Left ventricle myocardium superior (tissue), 1 donor: ENCODE measurements at regions not wholly inside any gene's neighbourhood (a gene's known extent, or its start where the extent isn't known, plus 50 kb on each side); places are given as distances from the start of the nearest gene placed in this dataset.

Source experiments
- ATAC-seq: fragments of 200-7000 bp; cut with Tn5 transposase; one replicate; pipeline ENCODE4 v1.9.1; 2020; ENCODE audit warnings: mild to moderate bottlenecking, moderate library complexity
- DNase-seq: peaks from one replicate; pipeline ENCODE4 v3.0.0-alpha.2; 2020
- intact Hi-C: fragments of 100-400 bp; cut with micrococcal nuclease; formaldehyde crosslinking; loops from one replicate; pipeline ENCODE4 v1.11.0; 2022
- donor health status: DM: no; HTN: yes; CAD: no; lungs with severe emphysema.

DNA sequence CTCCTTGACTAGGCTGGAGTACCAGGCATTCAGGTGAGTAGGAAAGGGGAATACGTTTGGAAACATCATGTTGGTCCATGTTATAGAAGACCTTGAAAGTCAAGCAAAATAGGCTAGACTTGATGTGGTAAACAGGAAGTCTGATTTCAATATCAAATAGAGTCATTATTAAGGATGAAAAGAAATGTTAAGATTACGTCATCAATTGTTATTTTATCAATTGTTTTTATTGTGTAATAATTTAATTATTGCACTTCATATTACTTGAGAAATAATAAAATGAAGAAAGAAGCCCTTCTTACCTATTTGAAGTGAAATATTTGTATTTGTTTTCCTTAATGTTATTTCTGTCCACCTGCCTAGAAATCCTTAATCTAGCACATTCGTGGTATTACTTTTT lies 361.0 kb upstream of the HAND2 start:
- DNase-seq (no peak), ATAC-seq (no peak)
- intact Hi-C loops, result no loop called here

DNA sequence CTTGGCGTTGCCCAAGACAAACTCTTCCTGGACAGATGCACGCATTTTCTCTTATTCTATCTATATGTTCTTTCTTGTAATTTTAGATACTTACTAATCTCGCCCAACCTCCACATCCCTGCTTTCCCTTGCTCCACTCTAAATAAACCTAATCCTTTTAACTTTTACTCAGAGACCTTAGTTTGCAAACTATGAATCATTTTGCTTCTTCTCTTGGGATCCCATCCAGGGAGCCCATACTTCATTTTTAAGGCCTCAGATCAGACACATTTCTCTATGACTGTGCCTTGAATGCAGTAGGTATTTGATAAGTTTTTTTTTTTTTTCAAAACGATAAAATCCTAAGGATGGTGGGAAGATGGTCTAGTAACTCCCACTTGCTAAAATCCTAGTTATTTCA lies 353.8 kb upstream of the HAND2 start:
- no peak for ATAC-seq
- no peak for DNase-seq
- intact Hi-C loops, result no loop called here

DNA sequence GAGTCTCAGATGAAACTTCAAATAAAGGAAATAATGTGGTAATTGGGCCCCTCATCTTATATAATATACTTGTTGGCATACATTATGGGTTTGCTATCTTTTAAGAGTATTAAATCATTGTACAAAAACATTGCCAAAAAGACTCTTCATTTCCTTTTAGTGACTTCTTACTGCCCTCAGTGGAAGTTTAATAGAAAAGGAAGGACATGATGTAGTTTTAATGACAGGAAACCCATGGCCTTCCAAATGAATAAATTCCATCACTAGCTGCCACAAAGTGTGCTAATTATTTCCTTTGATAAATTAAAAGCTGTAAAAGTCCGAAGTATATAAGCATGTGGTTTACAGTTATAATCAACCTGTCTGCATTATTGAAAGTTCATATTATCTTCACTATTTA lies 350.9 kb upstream of the HAND2 start:
- DNase-seq (no peak), ATAC-seq (no peak)
- intact Hi-C loops, result no loop called here

DNA sequence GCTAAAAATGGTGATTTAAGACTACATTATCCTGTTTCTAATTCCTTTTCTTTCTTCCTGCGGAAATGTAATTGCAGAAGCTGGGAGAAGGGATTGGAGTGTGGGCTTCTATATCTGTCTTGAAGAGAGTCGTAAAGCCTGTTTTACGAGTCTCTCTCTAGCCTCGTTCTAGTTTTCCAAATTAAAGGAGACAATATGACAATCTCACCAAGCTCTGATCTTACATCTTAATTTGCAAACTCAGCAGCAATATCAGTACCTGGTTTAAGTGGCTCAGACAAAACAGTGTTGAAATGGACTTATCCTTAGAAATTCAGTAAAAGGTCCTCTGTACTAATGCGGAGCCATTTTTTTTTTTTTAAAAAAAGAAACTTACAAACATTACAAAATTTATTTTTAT lies 349.5 kb upstream of the HAND2 start:
- ATAC-seq, result no peak
- intact Hi-C loops, result no loop called here
- no peak for DNase-seq

DNA sequence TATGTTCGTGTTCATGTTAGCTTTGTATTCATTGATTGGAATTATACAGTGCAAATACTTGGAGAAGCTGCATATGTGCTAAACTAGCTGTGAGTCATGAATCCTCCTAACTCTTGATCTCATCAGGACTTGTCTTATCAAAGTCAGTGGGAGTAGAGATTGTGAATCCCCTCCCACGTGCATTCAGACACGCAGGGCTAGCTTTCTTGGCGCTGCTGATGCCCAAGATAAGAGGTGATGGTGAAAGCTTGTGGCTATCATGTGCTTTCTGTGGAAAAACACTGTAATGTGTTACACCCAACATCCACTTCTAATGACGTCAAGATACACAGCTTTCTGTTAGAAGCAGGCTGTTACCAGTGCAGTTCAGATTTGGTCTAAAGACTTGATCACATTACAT lies 348.7 kb upstream of the HAND2 start:
- DNase-seq (peak; percentile 41), ATAC-seq (peak; percentile 89)
- intact Hi-C loops, result no loop called here

DNA sequence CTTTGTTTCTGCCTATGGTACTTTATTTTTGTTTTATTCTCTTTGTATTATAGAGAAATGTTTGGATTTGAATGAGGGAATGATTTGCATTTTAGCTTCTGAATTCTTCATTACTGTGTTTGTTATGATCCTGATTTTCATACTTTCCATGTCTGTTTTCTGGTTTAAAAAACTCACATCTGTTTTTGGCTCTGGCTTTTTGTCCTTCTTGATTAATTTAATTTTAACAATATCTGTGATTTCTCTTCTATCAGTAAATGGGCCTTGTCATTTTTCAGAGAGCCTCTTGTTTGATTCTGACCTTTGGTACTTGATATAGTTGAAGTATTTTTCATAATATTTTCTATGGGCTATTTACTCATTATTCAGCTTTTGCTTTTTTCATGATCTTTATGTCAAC lies 341.6 kb upstream of the HAND2 start:
- intact Hi-C loops, result no loop called here
- DNase-seq (no peak), ATAC-seq (no peak)

GRCh38 chr4:173866322-173867026 lies 336.4 kb upstream of the HAND2 start:
- DNase-seq (no peak), ATAC-seq (no peak)
- intact Hi-C loops, result no loop called here

GRCh38 chr4:173862754-173863153 lies 332.7 kb upstream of the HAND2 start:
- intact Hi-C loops, result no loop called here
- DNase-seq (no peak), ATAC-seq (no peak)

DNA sequence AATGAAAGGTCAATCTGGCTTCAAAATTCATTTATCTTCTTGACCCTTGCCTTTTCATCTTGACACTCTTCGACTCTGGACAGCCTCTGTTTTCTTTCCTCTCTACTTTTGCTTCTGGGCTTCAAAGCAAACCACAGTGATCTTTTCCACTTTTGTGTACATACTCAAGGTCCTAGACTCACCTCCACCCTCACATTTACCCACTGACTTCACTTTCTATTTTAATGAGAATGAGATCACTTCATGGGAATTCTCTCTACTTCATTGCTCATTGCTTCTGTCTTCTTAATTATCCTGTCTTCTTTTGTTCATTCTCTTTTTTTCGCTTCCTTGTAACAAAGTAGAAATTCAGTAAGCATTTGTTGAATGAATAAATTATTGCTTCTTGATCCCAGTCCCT lies 330.1 kb upstream of the HAND2 start:
- no peak for DNase-seq
- intact Hi-C loops, result no loop called here
- peak; percentile 66 for ATAC-seq

DNA sequence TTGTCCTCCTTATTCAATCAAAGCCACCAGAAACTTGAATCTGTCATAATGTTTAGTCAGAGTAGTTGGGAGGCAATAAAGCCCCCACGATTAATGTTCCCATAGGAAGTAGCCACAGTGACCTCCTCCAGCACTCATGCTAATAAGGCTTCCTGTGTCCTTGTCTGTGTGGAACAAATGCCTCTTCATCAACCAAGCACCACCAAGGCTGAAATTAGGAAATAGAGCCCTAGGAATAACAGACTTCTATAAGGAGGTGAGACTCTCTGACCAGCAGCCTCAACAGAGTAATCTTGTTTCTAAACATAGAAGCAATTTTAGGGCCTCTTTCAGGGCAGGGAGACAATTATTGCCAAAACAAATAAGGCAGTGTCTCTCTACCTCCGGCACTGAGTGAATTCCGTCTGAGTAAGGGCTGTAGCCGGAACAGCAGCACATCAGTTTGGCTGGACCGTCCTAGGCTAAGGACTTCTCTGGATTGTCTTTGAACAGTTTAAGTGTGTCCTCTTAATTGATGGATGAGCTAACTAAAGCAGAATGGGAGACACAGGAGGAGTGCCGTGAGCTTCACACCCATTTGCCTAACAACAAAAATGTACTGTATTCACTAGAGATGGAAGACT lies 329.2 kb upstream of the HAND2 start:
- no peak for DNase-seq
- intact Hi-C loops, result no loop called here
- ATAC-seq, result peak; percentile 52

GRCh38 chr4:173858471-173858870 lies 328.4 kb upstream of the HAND2 start:
- no peak for DNase-seq
- ATAC-seq, result no peak
- intact Hi-C loops, result no loop called here

GRCh38 chr4:173857828-173858227 lies 327.8 kb upstream of the HAND2 start:
- no peak for DNase-seq
- no peak for ATAC-seq

DNA sequence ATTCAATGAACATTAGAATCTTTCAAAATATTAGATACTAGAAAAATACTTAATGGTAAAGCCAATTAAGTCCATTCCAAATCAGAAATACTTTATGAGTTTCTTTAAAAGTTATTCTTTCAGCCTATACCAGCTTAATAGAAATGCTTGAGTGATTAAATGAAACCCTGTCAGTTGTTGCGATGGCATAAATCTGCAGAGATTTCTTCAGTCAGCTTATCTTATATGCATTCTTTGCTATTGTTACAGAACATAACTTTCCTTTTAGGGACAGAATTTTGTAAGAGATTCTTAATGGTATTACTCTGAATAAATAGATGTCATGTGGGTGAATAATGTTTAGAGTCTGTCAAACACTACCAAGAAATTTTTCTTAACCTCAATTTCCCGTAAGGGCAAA lies 325.0 kb upstream of the HAND2 start:
- intact Hi-C loops, result no loop called here
- DNase-seq (no peak), ATAC-seq (no peak)

More at GRCh38 chr4:173857828-173858227, 327.8 kb upstream of the HAND2 start:
- intact Hi-C loops, result no loop called here

GRCh38 chr4:173852775-173853174 lies 322.7 kb upstream of the HAND2 start:
- DNase-seq (no peak), ATAC-seq (no peak)
- intact Hi-C loops, result no loop called here

- intact Hi-C loops, result no loop called here
- peak; percentile 74 for ATAC-seq
- DNase-seq, result no peak
Observed at GRCh38 chr4:173845580-173845979, 315.6 kb upstream of the HAND2 start.

GRCh38 chr4:173839865-173840264 lies 309.8 kb upstream of the HAND2 start:
- DNase-seq, result no peak
- intact Hi-C loops, result no loop called here
- ATAC-seq, result no peak

- intact Hi-C loops, result no loop called here
Observed at GRCh38 chr4:173837517-173837916, 307.5 kb upstream of the HAND2 start.

DNA sequence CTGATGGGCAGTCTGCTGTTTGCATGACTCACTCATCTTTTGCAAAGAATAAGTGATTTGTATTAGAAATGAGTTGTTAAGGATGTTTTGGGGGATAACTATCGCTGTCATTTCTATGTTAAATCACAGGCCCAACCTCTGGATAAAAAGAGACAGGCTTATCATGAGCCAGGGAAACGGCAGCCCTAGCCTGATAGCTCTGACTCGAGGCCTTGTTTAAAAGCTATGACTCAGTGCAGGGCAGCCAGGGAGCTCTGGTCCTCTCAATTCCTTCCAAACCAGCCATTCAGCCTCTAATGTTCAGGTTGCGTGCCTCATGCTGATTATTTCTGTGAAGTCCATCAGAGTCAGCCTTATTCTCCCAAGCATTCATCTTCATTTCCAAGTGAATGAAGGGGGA lies 305.9 kb upstream of the HAND2 start:
- DNase-seq, result peak; percentile 35
- intact Hi-C loops, result no loop called here
- ATAC-seq, result peak; percentile 93

More at GRCh38 chr4:173837517-173837916, 307.5 kb upstream of the HAND2 start:
- DNase-seq (no peak), ATAC-seq (no peak)

DNA sequence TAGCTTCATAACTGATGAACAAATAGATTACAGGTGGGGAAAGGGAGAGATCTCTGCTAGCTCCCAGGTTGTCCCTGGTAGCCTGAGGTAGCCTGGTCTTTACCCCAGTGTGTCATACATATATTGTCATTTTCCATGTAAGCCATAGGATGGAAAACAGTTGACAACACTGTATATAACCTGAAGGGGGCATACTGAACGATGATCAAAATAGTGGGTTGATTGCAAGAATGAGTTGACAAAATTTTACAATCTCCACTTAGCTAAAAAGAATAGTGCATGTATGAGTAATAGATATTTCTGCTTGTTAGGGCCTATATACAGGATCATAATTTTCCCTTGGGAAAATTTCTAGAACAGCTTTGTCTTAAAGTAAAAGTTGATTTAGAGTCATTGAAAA lies 304.1 kb upstream of the HAND2 start:
- ATAC-seq (no peak), DNase-seq (no peak)
- intact Hi-C loops, result no loop called here

GRCh38 chr4:173829565-173829964 lies 299.5 kb upstream of the HAND2 start:
- ATAC-seq, result no peak
- no peak for DNase-seq
- intact Hi-C loops, result no loop called here

GRCh38 chr4:173827707-173828106 lies 297.7 kb upstream of the HAND2 start:
- peak; percentile 60 for ATAC-seq

More at GRCh38 chr4:173827707-173828106, 297.7 kb upstream of the HAND2 start:
- no peak for DNase-seq
- intact Hi-C loops, result no loop called here
